ENCODE measurements at regions not wholly inside any gene's neighbourhood (a gene's known extent, or its start where the extent isn't known, plus 50 kb on each side); places are given as distances from the start of the nearest gene placed in this dataset.

DNA sequence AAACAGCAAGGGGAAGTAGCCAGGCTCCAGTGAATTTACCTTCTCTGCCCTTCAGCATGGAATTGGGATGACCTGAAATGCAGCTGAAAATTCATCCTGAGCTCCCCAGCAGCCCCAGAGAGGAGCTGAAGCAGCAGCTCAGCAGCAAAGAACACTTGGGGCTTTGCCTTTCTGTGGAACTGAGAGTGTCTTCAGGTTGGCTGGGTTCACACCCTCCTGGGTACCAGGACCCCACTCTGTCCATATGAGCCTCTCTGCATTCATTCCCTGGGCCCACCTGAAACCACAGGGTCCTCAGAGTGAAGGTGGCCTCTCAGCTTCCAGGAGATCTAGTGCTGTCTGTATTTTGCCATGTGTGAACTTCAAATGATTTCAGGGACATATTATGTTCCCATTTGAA lies 429.2 kb downstream of the MN1 start:
- TF ChIP-seq, protein P1, sequence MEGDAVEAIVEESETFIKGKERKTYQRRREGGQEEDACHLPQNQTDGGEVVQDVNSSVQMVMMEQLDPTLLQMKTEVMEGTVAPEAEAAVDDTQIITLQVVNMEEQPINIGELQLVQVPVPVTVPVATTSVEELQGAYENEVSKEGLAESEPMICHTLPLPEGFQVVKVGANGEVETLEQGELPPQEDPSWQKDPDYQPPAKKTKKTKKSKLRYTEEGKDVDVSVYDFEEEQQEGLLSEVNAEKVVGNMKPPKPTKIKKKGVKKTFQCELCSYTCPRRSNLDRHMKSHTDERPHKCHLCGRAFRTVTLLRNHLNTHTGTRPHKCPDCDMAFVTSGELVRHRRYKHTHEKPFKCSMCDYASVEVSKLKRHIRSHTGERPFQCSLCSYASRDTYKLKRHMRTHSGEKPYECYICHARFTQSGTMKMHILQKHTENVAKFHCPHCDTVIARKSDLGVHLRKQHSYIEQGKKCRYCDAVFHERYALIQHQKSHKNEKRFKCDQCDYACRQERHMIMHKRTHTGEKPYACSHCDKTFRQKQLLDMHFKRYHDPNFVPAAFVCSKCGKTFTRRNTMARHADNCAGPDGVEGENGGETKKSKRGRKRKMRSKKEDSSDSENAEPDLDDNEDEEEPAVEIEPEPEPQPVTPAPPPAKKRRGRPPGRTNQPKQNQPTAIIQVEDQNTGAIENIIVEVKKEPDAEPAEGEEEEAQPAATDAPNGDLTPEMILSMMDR (IDR thresholded peaks at IDR 0.05) = no peak
- TF ChIP-seq POLR2A (IDR thresholded peaks at IDR 0.05) = no peak

All from adrenal gland (tissue), 5 donors.